H7 (cell line): ENCODE measurements at regions not wholly inside any gene's neighbourhood (a gene's known extent, or its start where the extent isn't known, plus 50 kb on each side); places are given as distances from the start of the nearest gene placed in this dataset.
"Not testable (repeated sequence)": the region's sequence is repeated elsewhere in the genome, so short reads cannot be mapped to it uniquely, and the experiment has no call there.

Source experiments
- DNase-seq: peaks from one replicate; pipeline ENCODE4 v3.0.0; 2012
- H3K27me3 ChIP-seq: 2 replicates; pipeline ENCODE4 v1.6.0; 2011; ENCODE audit warnings: mild to moderate bottlenecking, low read length; ENCODE audit not compliant: control insufficient read depth, insufficient read depth
- H3K36me3 ChIP-seq: replicated peaks from 2 replicates; pipeline ENCODE4 v1.5.1; 2011; ENCODE audit warnings: low read length; ENCODE audit not compliant: control insufficient read depth, insufficient read depth
- H3K4me3 ChIP-seq: 2 replicates; pipeline ENCODE4 v1.5.1; 2011; ENCODE audit warnings: low read depth, mild to moderate bottlenecking, control low read depth, low read length, moderate library complexity; ENCODE audit not compliant: insufficient read depth

- peak; percentile 34 for DNase-seq
- Histone ChIP-seq H3K36me3 (no peaks in the 10 kb centered on the region), H3K4me3 (no peak overlapping the region), H3K27me3 (no peaks in the 10 kb centered on the region)
Observed at GRCh38 chr1:38738207-38738606, 121.4 kb downstream of the RRAGC start.

- Histone ChIP-seq H3K36me3 (no peaks in the 10 kb centered on the region), H3K4me3 (no peak overlapping the region), H3K27me3 (no peaks in the 10 kb centered on the region)
- DNase-seq: no peak
Observed at GRCh38 chr1:38736399-38736798, 123.2 kb downstream of the RRAGC start.

- H3K36me3 ChIP-seq: no peaks in the 10 kb centered on the region
- DNase-seq: no peak
- no peak overlapping the region for H3K4me3 ChIP-seq
Observed at GRCh38 chr1:38735651-38736161, 123.9 kb downstream of the RRAGC start.

GRCh38 chr1:38733761-38734160 lies 125.8 kb downstream of the RRAGC start:
- Histone ChIP-seq H3K36me3 (no peaks in the 10 kb centered on the region), H3K4me3 (no peak overlapping the region), H3K27me3 (no peaks in the 10 kb centered on the region)
- no peak for DNase-seq

More at GRCh38 chr1:38735651-38736161, 123.9 kb downstream of the RRAGC start:
- no peaks in the 10 kb centered on the region for H3K27me3 ChIP-seq

GRCh38 chr1:38730511-38731397 lies 128.8 kb downstream of the RRAGC start:
- DNase-seq: no peak
- Histone ChIP-seq H3K36me3 (no peaks in the 10 kb centered on the region), H3K4me3 (no peak overlapping the region), H3K27me3 (peaks cover 8% of the 10 kb centered on the region; the same call in 1 of the 2 replicates)

- H3K4me3 ChIP-seq: no peak overlapping the region
Observed at GRCh38 chr1:38728585-38728908, 131.0 kb downstream of the RRAGC start.

GRCh38 chr1:38727684-38728584 lies 131.6 kb downstream of the RRAGC start:
- Histone ChIP-seq H3K36me3 (no peaks in the 10 kb centered on the region), H3K4me3 (no peak overlapping the region), H3K27me3 (peaks cover 8% of the 10 kb centered on the region; the same call in 1 of the 2 replicates)
- DNase-seq: peak; percentile 58

More at GRCh38 chr1:38728585-38728908, 131.0 kb downstream of the RRAGC start:
- no peak for DNase-seq
- H3K36me3 ChIP-seq: no peaks in the 10 kb centered on the region
- H3K27me3 ChIP-seq: peaks cover 8% of the 10 kb centered on the region; the same call in 1 of the 2 replicates

- DNase-seq, H3K4me3 ChIP-seq, H3K27me3 ChIP-seq, H3K36me3 ChIP-seq: not testable (repeated sequence)
Observed at GRCh38 chr1:38725321-38725961, 134.1 kb downstream of the RRAGC start.

- Histone ChIP-seq H3K36me3 (no peaks in the 10 kb centered on the region), H3K4me3 (no peak overlapping the region), H3K27me3 (peaks cover 8% of the 10 kb centered on the region)
- no peak for DNase-seq
Observed at GRCh38 chr1:38724160-38725131, 135.1 kb downstream of the RRAGC start.

- Histone ChIP-seq H3K27me3 (peaks cover 4% of the 10 kb centered on the region), H3K36me3 (no peaks in the 10 kb centered on the region), H3K4me3 (no peak overlapping the region)
- no peak for DNase-seq
Observed at GRCh38 chr1:38721816-38722215, 137.8 kb downstream of the RRAGC start.

- H3K36me3 ChIP-seq: no peaks in the 10 kb centered on the region
- H3K4me3 ChIP-seq: no peak overlapping the region
- no peaks in the 10 kb centered on the region; the same call in 1 of the 2 replicates for H3K27me3 ChIP-seq
- no peak for DNase-seq
Observed at GRCh38 chr1:38719880-38720279, 139.7 kb downstream of the RRAGC start.

GRCh38 chr1:38718031-38718430 lies 141.5 kb downstream of the RRAGC start:
- Histone ChIP-seq H3K27me3 (no peaks in the 10 kb centered on the region; the same call in 1 of the 2 replicates), H3K36me3 (no peaks in the 10 kb centered on the region), H3K4me3 (no peak overlapping the region)
- no peak for DNase-seq

GRCh38 chr1:38716229-38716628 lies 143.3 kb downstream of the RRAGC start:
- no peak for DNase-seq
- Histone ChIP-seq H3K27me3 (no peaks in the 10 kb centered on the region; the same call in 1 of the 2 replicates), H3K4me3 (no peak overlapping the region), H3K36me3 (no peaks in the 10 kb centered on the region)
